Endothelial cell of umbilical vein (primary cell): ENCODE measurements at regions not wholly inside any gene's neighbourhood (a gene's known extent, or its start where the extent isn't known, plus 50 kb on each side); places are given as distances from the start of the nearest gene placed in this dataset.

Experiments used
- BruUV-seq: library from RNA; stranded (reverse); fragments of 400-500 nt; replicated peaks from 2 replicates; lab custom pipeline; 2021; lab: Mats Ljungman, UMichigan
- CTCF ChIA-PET: fragments of 300-600, 350-600 bp; sonication (Branson Sonifier 250); formaldehyde crosslinking; loops from one replicate; lab custom pipeline; 2021; ENCODE audit warnings: antibody characterized with exemption, inconsistent platforms; lab: Charles Lee
- POLR2A ChIA-PET: fragments of 300-600, 350-600 bp; sonication (Branson Sonifier 250); formaldehyde crosslinking; loops from one replicate; lab custom pipeline; 2021; ENCODE audit warnings: antibody characterized with exemption, inconsistent platforms; lab: Charles Lee
- DNase-seq: peaks from one replicate; pipeline ENCODE4 v3.0.0-alpha.2; 2011; ENCODE audit warnings: low read depth, low spot score
- FAIRE-seq: peaks from 2 replicates; lab custom pipeline; 2011; peaks lifted over from hg19 to GRCh38; lab: Jason Lieb, UNC
- H2AFZ ChIP-seq: 2 replicates; pipeline ENCODE4 v1.6.0; 2012; ENCODE audit warnings: low read depth, low read length, control low read depth, inconsistent platforms
- H3K27ac ChIP-seq: 2 replicates; pipeline ENCODE4 v1.5.1; 2011; ENCODE audit warnings: low read depth, mild to moderate bottlenecking, control low read depth, low read length, moderate library complexity; ENCODE audit not compliant: insufficient read depth
- H3K27me3 ChIP-seq, 2 experiments: 2 replicates each; pipeline versions ENCODE4 v1.6.0 to v1.6.1; 2011; ENCODE audit warnings: low read length in 2 of 2, mixed read lengths in 1 of 2; ENCODE audit not compliant: control insufficient read depth in 2 of 2, insufficient read depth in 2 of 2
- H3K36me3 ChIP-seq, 2 experiments: 2 replicates in 1 of 2; 3 replicates in 1 of 2; pipeline ENCODE4 v1.5.1; 2011; ENCODE audit warnings: low read length in 2 of 2, mild to moderate bottlenecking in 1 of 2, moderate library complexity in 1 of 2; ENCODE audit not compliant: control insufficient read depth in 2 of 2, insufficient read depth in 2 of 2; ENCODE audit errors: extremely low read depth in 1 of 2
- H3K4me1 ChIP-seq: 3 replicates; pipeline ENCODE4 v1.5.1; 2011; ENCODE audit warnings: mild to moderate bottlenecking, low read length; ENCODE audit not compliant: control insufficient read depth, insufficient read depth; ENCODE audit errors: extremely low read depth
- H3K4me2 ChIP-seq: 2 replicates; pipeline ENCODE4 v1.6.1; 2011; ENCODE audit warnings: low read length, control low read depth, mixed read lengths; ENCODE audit not compliant: insufficient read depth
- H3K4me3 ChIP-seq, 3 experiments: fragments of 200-600 bp in 1 of 3; sonication (generic), shearing (Covaris generic) in 1 of 3; replicated peaks in 1 of 3; 2 replicates each; pipeline ENCODE4 v1.5.1; 2011 to 2016; ENCODE audit warnings: control low read depth in 3 of 3, low read length in 3 of 3, mild to moderate bottlenecking in 2 of 3, inconsistent platforms in 1 of 3, low read depth in 1 of 3, moderate library complexity in 1 of 3; ENCODE audit not compliant: insufficient read depth in 1 of 3
- H3K79me2 ChIP-seq: 2 replicates; pipeline ENCODE4 v1.6.0; 2012; ENCODE audit warnings: low read length, inconsistent platforms; ENCODE audit not compliant: control insufficient read depth, insufficient read depth
- H3K9ac ChIP-seq: replicated peaks from 2 replicates; pipeline ENCODE3; 2011; ENCODE audit warnings: low read length, control low read depth; ENCODE audit not compliant: insufficient read depth; ENCODE audit errors: extremely low read depth
- H3K9me1 ChIP-seq: replicated peaks from 3 replicates; pipeline ENCODE4 v1.6.0; 2011; ENCODE audit warnings: mild to moderate bottlenecking, low read length; ENCODE audit not compliant: control insufficient read depth, insufficient read depth; ENCODE audit errors: extremely low read depth
- H3K9me3 ChIP-seq: replicated peaks from 2 replicates; pipeline ENCODE4 v1.5.1; 2012; ENCODE audit warnings: low read length, inconsistent platforms; ENCODE audit not compliant: control insufficient read depth, insufficient read depth
- H4K20me1 ChIP-seq: replicated peaks from 2 replicates; pipeline ENCODE3; 2011; ENCODE audit warnings: mild to moderate bottlenecking, low read length; ENCODE audit not compliant: control insufficient read depth, insufficient read depth; ENCODE audit errors: extremely low read depth
- CTCF ChIP-seq, 2 donors: IDR thresholded peaks; 1 replicate in 1 of 2; 2 replicates in 1 of 2; pipeline ENCODE4 v1.5.1; 2011; ENCODE audit warnings: low read length in 2 of 2, mild to moderate bottlenecking in 2 of 2, moderate library complexity in 2 of 2, control low read depth in 1 of 2, inconsistent platforms in 1 of 2, low read depth in 1 of 2; ENCODE audit not compliant: insufficient read depth in 1 of 2; ENCODE audit errors: extremely low read depth in 1 of 2
- EZH2 ChIP-seq: IDR thresholded peaks from 2 replicates; pipeline ENCODE4 v1.6.1; 2012; ENCODE audit warnings: borderline replicate concordance, low read depth, mild to moderate bottlenecking, moderate library complexity, low read length, inconsistent platforms; ENCODE audit not compliant: severe bottlenecking
- FOS ChIP-seq: IDR thresholded peaks from 2 replicates; pipeline ENCODE4 v1.6.1; 2011; ENCODE audit warnings: mild to moderate bottlenecking, low read length, moderate library complexity, borderline replicate concordance; ENCODE audit not compliant: insufficient read depth
- GATA2 ChIP-seq: IDR thresholded peaks from 2 replicates; pipeline ENCODE4 v1.7.0; 2011; ENCODE audit warnings: low read depth, mild to moderate bottlenecking, moderate library complexity, mixed read lengths, low read length; ENCODE audit not compliant: insufficient read length, insufficient read depth
- JUN ChIP-seq: IDR thresholded peaks from 2 replicates; pipeline ENCODE4 v1.6.1; 2011; ENCODE audit warnings: borderline replicate concordance, low read depth; ENCODE audit not compliant: insufficient read length, insufficient read depth
- MAX ChIP-seq: IDR thresholded peaks from 2 replicates; pipeline ENCODE4 v1.6.1; 2011; ENCODE audit not compliant: insufficient read depth, insufficient read length
- MYC ChIP-seq: IDR thresholded peaks from one replicate; pipeline ENCODE4 v1.6.1; 2011; ENCODE audit warnings: mild to moderate bottlenecking, low read depth, low read length
- POLR2A ChIP-seq: IDR thresholded peaks from 2 replicates; pipeline ENCODE4 v1.6.1; 2012; ENCODE audit warnings: low read depth, mild to moderate bottlenecking, control low read depth, low read length
- POLR2AphosphoS5 ChIP-seq: IDR thresholded peaks from 2 replicates; pipeline ENCODE4 v1.6.1; 2012; ENCODE audit warnings: low read depth, mild to moderate bottlenecking, control low read depth, low read length, moderate library complexity; ENCODE audit not compliant: insufficient read depth
- dilution Hi-C: fragments of 300-500 bp; cut with MboI; formaldehyde crosslinking; loops from one replicate; pipeline ENCODE4 v1.15.0; 2019; ENCODE audit warnings: low sequenced_read_pairs; ENCODE audit not compliant: extremely low pct_ligation_motif_present
- intact Hi-C: fragments of 100-400 bp; cut with micrococcal nuclease; formaldehyde crosslinking; loops from one replicate; pipeline ENCODE4 v1.10.0; 2022

- Histone ChIP-seq H4K20me1 (no peaks in the 10 kb centered on the region), H3K27ac (no peak overlapping the region), H3K4me1 (no peaks in the 10 kb centered on the region), H3K27me3 (no peaks in the 10 kb centered on the region), H3K36me3 (no peaks in the 10 kb centered on the region), H3K4me3 (no peak overlapping the region), H3K79me2 (no peaks in the 10 kb centered on the region), H2AFZ (no peak overlapping the region), H3K9me3 (no peaks in the 10 kb centered on the region), H3K9me1 (no peaks in the 10 kb centered on the region), H3K4me2 (no peak overlapping the region), H3K9ac (no peak overlapping the region)
- intact Hi-C loops (no loop called here), dilution Hi-C loops (no loop called here)
- no peak for DNase-seq
- ChIA-PET CTCF (interaction anchor here (0.9 kb wide), 1 partner anchor 11 kb away, joined by 4 read pairs; no protein-coding TSS in a partner anchor), POLR2A (no interaction called here)
- TF ChIP-seq EZH2 (no peak), POLR2AphosphoS5 (no peak), JUN (no peak), MAX (no peak), POLR2A (no peak), MYC (no peak), GATA2 (no peak), FOS (no peak), CTCF (IDR thresholded peaks at IDR 0.05; ENCODE audit: extremely low read depth in 1 of 2, insufficient read depth in 1 of 2, low read depth in 1 of 2, low read length in 2 of 2) (no peak)
- FAIRE-seq, result no peak
- no TSS peak for BruUV-seq
Measured at GRCh38 chr1:168977618-168978017, 128.9 kb upstream of the ATP1B1 start.
